ENCODE measurements at regions not wholly inside any gene's neighbourhood (a gene's known extent, or its start where the extent isn't known, plus 50 kb on each side); places are given as distances from the start of the nearest gene placed in this dataset.

- Histone ChIP-seq H3K4me3 (ENCODE audit: low read depth, low read length) (no peak overlapping the region), H3K9me3 (ENCODE audit: control insufficient read depth, insufficient read depth, low read depth, low read length) (no peaks in the 10 kb centered on the region), H3K36me3 (ENCODE audit: control insufficient read depth in 2 of 2, insufficient read depth in 1 of 2, low read length in 2 of 2) (no peaks in the 10 kb centered on the region), H3K4me1 (ENCODE audit: control insufficient read depth, insufficient read depth, low read length) (peaks cover 22% of the 10 kb centered on the region), H3K27ac (ENCODE audit: extremely low read depth, low read depth, low read length) (no peak overlapping the region)
- ChIA-PET CTCF (no interaction called here), POLR2A (no interaction called here)
- TF ChIP-seq, protein P1, sequence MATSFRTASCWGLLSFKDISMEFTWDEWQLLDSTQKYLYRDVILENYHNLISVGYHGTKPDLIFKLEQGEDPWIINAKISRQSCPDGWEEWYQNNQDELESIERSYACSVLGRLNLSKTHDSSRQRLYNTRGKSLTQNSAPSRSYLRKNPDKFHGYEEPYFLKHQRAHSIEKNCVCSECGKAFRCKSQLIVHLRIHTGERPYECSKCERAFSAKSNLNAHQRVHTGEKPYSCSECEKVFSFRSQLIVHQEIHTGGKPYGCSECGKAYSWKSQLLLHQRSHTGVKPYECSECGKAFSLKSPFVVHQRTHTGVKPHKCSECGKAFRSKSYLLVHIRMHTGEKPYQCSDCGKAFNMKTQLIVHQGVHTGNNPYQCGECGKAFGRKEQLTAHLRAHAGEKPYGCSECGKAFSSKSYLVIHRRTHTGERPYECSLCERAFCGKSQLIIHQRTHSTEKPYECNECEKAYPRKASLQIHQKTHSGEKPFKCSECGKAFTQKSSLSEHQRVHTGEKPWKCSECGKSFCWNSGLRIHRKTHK (tag by site-specific recombination; IDR thresholded peaks at IDR 0.05): no peak
- TF ChIP-seq ZFP69B (tag by site-specific recombination; IDR thresholded peaks at IDR 0.05) (no peak), ZNF473 (tag by site-specific recombination; IDR thresholded peaks at IDR 0.05) (no peak)
Observed at GRCh38 chr3:159850481-159850880, 138.2 kb upstream of the IL12A start.

- TF ChIP-seq ZBTB49 (tag by site-specific recombination; IDR thresholded peaks at IDR 0.05; ENCODE audit: low read depth): no peak
- TF ChIP-seq KLF7 (tag by site-specific recombination; IDR thresholded peaks at IDR 0.05; ENCODE audit: borderline replicate concordance): no peak
- TF ChIP-seq FEZF1 (tag by site-specific recombination; IDR thresholded peaks at IDR 0.05): 0 out of 2 replicates have a peak, but pooled peaks have one; percentile 18
- TF ChIP-seq ZNF677 (tag by site-specific recombination; IDR thresholded peaks at IDR 0.05): no peak
- no peak for TF ChIP-seq ZNF266 (tag by site-specific recombination; IDR thresholded peaks at IDR 0.05; ENCODE audit: low read depth)
- TF ChIP-seq ZSCAN23 (tag by site-specific recombination; IDR thresholded peaks at IDR 0.05): no peak
- no peak for TF ChIP-seq ZNF704 (tag by site-specific recombination; IDR thresholded peaks at IDR 0.05)
- TF ChIP-seq, protein P2, sequence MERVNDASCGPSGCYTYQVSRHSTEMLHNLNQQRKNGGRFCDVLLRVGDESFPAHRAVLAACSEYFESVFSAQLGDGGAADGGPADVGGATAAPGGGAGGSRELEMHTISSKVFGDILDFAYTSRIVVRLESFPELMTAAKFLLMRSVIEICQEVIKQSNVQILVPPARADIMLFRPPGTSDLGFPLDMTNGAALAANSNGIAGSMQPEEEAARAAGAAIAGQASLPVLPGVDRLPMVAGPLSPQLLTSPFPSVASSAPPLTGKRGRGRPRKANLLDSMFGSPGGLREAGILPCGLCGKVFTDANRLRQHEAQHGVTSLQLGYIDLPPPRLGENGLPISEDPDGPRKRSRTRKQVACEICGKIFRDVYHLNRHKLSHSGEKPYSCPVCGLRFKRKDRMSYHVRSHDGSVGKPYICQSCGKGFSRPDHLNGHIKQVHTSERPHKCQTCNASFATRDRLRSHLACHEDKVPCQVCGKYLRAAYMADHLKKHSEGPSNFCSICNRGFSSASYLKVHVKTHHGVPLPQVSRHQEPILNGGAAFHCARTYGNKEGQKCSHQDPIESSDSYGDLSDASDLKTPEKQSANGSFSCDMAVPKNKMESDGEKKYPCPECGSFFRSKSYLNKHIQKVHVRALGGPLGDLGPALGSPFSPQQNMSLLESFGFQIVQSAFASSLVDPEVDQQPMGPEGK (tag by site-specific recombination; IDR thresholded peaks at IDR 0.05): no peak
- no peak overlapping the region for H3K4me3 ChIP-seq (ENCODE audit: low read depth, low read length)
- POLR2A ChIA-PET: interaction anchor here (1.4 kb wide), 1 partner anchor 31 kb away, joined by 4 read pairs; no protein-coding TSS in a partner anchor
Observed at GRCh38 chr3:159852266-159852665, 136.4 kb upstream of the IL12A start.

DNA sequence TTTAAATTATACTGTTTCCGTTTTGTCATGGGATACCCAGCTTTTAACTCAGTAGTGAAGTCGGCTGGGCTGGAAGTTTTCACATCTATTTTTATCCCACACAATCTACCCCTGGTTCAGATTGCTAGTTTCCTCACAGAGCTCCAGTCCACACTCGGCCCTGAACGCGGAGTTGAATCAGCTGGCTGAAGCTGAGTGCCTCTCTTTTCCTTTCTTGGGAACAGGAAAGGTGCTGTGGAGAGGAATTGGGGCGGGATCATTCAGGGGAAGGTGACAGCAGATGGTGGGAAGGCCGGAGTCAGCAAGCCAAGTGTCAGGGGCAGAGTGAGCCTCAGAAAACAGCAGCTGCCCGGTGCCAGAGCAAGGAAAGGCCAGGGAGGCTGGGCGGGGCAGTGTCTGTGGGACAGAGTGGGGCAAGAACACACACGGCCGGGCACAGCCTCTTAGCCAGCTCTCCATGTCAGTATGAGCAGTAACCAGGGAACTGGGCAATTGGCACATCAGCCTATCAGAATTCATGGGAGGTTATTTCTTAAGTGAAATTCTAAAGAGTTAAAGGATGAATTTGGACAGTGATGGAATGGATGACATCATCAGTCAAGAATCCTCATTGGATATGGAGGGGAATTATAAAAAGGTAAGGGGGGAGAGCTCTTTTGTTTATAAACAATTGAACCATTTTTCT is 135.7 kb upstream of the IL12A start:
- ChIA-PET POLR2A (interaction anchor here (1.0 to 1.4 kb wide), 3 partner anchors 9 to 290 kb away, joined by 3 to 4 read pairs (median 3); no protein-coding TSS in a partner anchor), CTCF (interaction anchor here (0.6 to 1.7 kb wide), 5 partner anchors 11 to 77 kb away, joined by 3 to 9 read pairs (median 5); no protein-coding TSS in a partner anchor)
- TF ChIP-seq ZIC2 (tag by site-specific recombination; IDR thresholded peaks at IDR 0.05): no peak
- peak; percentile 36 for TF ChIP-seq ZNF366 (tag by site-specific recombination; conservative IDR thresholded peaks at IDR 0.05)
- TF ChIP-seq ZNF629 (tag by site-specific recombination; IDR thresholded peaks at IDR 0.05): peak; percentile 50; the same call in 1 of the 2 replicates
- TF ChIP-seq ZBTB17 (tag by site-specific recombination; IDR thresholded peaks at IDR 0.05): peak; percentile 56
- no peak for TF ChIP-seq ZNF48 (tag by site-specific recombination; IDR thresholded peaks at IDR 0.05)
- TF ChIP-seq ZNF501 (tag by site-specific recombination; IDR thresholded peaks at IDR 0.05): 0 out of 2 replicates have a peak, but pooled peaks have one; percentile 49
- TF ChIP-seq ATF2 (tag by site-specific recombination; IDR thresholded peaks at IDR 0.05; ENCODE audit: low read depth): peak; percentile 92
- TF ChIP-seq, protein P3, sequence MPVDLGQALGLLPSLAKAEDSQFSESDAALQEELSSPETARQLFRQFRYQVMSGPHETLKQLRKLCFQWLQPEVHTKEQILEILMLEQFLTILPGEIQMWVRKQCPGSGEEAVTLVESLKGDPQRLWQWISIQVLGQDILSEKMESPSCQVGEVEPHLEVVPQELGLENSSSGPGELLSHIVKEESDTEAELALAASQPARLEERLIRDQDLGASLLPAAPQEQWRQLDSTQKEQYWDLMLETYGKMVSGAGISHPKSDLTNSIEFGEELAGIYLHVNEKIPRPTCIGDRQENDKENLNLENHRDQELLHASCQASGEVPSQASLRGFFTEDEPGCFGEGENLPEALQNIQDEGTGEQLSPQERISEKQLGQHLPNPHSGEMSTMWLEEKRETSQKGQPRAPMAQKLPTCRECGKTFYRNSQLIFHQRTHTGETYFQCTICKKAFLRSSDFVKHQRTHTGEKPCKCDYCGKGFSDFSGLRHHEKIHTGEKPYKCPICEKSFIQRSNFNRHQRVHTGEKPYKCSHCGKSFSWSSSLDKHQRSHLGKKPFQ (tag by site-specific recombination; IDR thresholded peaks at IDR 0.05): no peak
- peak; percentile 46; the same call in 1 of the 2 replicates for TF ChIP-seq SP7 (tag by site-specific recombination; IDR thresholded peaks at IDR 0.05)

More at GRCh38 chr3:159852266-159852665, 136.4 kb upstream of the IL12A start:
- CTCF ChIA-PET: interaction anchor here (0.6 to 1.7 kb wide), 5 partner anchors 12 to 538 kb away, joined by 4 to 9 read pairs (median 5); no protein-coding TSS in a partner anchor
- H3K4me1 ChIP-seq (ENCODE audit: control insufficient read depth, insufficient read depth, low read length): peaks cover 30% of the 10 kb centered on the region
- H3K27ac ChIP-seq (ENCODE audit: extremely low read depth, low read depth, low read length): peak overlapping the region; percentile 52; the same call in 1 of the 2 replicates
- H3K9me3 ChIP-seq (ENCODE audit: control insufficient read depth, insufficient read depth, low read depth, low read length): no peaks in the 10 kb centered on the region
- H3K36me3 ChIP-seq (ENCODE audit: control insufficient read depth in 2 of 2, insufficient read depth in 1 of 2, low read length in 2 of 2): no peaks in the 10 kb centered on the region

More for the DNA sequence above, 135.7 kb upstream of the IL12A start:
- peaks cover 30% of the 10 kb centered on the region for H3K4me1 ChIP-seq (ENCODE audit: control insufficient read depth, insufficient read depth, low read length)
- no peaks in the 10 kb centered on the region for H3K36me3 ChIP-seq (ENCODE audit: control insufficient read depth in 2 of 2, insufficient read depth in 1 of 2, low read length in 2 of 2)
- H3K27ac ChIP-seq (ENCODE audit: extremely low read depth, low read depth, low read length): peak overlapping the region; percentile 52
- peak overlapping the region; percentile 31 for H3K4me3 ChIP-seq (ENCODE audit: low read depth, low read length)
- no peaks in the 10 kb centered on the region for H3K9me3 ChIP-seq (ENCODE audit: control insufficient read depth, insufficient read depth, low read depth, low read length)

Measured in HEK293 (cell line).